C4-2B (cell line): ENCODE measurements at regions not wholly inside any gene's neighbourhood (a gene's known extent, or its start where the extent isn't known, plus 50 kb on each side); places are given as distances from the start of the nearest gene placed in this dataset.
"Not testable (repeated sequence)": the region's sequence is repeated elsewhere in the genome, so short reads cannot be mapped to it uniquely, and the experiment has no call there.

Source experiments
- ZFX ChIP-seq: fragments of 450-650 bp; IDR thresholded peaks from 2 replicates; pipeline ENCODE4 v1.6.1; 2017
- TF ChIP-seq, protein P1 (sequence below): fragments of 450-650 bp; conservative IDR thresholded peaks from 2 replicates; pipeline ENCODE4 v1.5.1; 2017; ENCODE audit warnings: mild to moderate bottlenecking

DNA sequence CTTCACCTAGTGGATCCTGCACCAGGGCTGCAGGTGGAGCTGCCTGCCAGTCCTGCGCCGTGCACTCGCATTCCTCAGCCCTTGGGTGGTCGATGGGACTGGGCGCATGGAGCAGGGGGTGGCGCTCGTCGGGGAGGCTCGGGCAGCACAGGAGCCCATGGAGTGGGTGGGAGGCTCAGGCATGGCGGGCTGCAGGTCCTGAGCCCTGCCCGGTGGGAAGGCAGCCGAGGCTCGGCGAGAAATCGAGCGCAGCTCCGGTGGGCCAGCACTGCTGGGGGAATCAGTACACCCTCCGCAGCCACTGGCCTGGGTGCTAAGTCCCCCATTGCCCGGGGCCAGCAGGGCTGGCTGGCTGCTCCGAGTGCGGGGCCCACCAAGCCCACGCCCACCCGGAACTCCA lies 182.2 kb upstream of the LHX8 start:
- TF ChIP-seq, protein P1, sequence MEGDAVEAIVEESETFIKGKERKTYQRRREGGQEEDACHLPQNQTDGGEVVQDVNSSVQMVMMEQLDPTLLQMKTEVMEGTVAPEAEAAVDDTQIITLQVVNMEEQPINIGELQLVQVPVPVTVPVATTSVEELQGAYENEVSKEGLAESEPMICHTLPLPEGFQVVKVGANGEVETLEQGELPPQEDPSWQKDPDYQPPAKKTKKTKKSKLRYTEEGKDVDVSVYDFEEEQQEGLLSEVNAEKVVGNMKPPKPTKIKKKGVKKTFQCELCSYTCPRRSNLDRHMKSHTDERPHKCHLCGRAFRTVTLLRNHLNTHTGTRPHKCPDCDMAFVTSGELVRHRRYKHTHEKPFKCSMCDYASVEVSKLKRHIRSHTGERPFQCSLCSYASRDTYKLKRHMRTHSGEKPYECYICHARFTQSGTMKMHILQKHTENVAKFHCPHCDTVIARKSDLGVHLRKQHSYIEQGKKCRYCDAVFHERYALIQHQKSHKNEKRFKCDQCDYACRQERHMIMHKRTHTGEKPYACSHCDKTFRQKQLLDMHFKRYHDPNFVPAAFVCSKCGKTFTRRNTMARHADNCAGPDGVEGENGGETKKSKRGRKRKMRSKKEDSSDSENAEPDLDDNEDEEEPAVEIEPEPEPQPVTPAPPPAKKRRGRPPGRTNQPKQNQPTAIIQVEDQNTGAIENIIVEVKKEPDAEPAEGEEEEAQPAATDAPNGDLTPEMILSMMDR = not testable (repeated sequence)
- TF ChIP-seq ZFX = not testable (repeated sequence)
